ENCODE measurements at regions not wholly inside any gene's neighbourhood (a gene's known extent, or its start where the extent isn't known, plus 50 kb on each side); places are given as distances from the start of the nearest gene placed in this dataset.

DNA sequence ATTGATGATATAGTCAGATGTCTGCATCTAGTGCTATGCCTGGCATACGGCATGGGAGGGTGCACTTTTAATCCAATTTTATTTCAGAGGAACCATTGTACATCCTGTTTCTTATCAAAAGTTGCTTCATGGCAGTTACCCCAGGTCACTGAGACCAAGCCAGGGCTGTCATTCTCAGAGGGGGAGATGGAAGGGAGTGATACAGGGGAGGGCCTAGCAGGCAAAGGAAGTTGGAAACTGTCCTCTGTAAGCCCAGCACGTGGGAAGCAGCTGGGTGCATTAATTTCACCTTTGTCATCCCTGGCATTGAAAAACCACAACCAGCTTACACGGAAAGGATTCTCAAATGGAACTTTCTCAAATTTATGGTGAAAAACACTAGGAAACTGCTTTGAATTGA is 458.7 kb upstream of the ADAMTS5 start:
- H3K27ac Mint-ChIP-seq, result no peak overlapping the region
- no peak overlapping the region for H3K27ac ChIP-seq (ENCODE audit: low read depth)
- H3K4me1 Mint-ChIP-seq, result peaks cover 24% of the 10 kb centered on the region
- no peaks in the 10 kb centered on the region for H3K79me2 ChIP-seq (replicated peaks; ENCODE audit: insufficient read depth)
- H3K4me1 ChIP-seq (ENCODE audit: insufficient read depth), result peaks cover 16% of the 10 kb centered on the region
- no peaks in the 10 kb centered on the region for H3K36me3 Mint-ChIP-seq (ENCODE audit: low read depth)
- TF ChIP-seq STAT1 (IDR thresholded peaks at IDR 0.05; ENCODE audit: unreplicated experiment) (no peak), CREB1 (CRISPR knock-in tag; IDR thresholded peaks at IDR 0.05; ENCODE audit: low read depth) (no peak), NANOG (IDR thresholded peaks at IDR 0.05; ENCODE audit: borderline replicate concordance) (no peak), POLR2AphosphoS5 (IDR thresholded peaks at IDR 0.05; ENCODE audit: low read depth) (no peak), EZH2 (IDR thresholded peaks at IDR 0.05; ENCODE audit: low read depth, unreplicated experiment) (no peak), ZNF114 (CRISPR knock-in tag; IDR thresholded peaks at IDR 0.05) (no peak), JUNB (IDR thresholded peaks at IDR 0.05; ENCODE audit: unreplicated experiment) (no peak), ZNF331 (CRISPR knock-in tag; IDR thresholded peaks at IDR 0.05; ENCODE audit: low read depth) (no peak), EZH2phosphoT487 (IDR thresholded peaks at IDR 0.05; ENCODE audit: unreplicated experiment) (no peak)
- TF ChIP-seq, protein P1, sequence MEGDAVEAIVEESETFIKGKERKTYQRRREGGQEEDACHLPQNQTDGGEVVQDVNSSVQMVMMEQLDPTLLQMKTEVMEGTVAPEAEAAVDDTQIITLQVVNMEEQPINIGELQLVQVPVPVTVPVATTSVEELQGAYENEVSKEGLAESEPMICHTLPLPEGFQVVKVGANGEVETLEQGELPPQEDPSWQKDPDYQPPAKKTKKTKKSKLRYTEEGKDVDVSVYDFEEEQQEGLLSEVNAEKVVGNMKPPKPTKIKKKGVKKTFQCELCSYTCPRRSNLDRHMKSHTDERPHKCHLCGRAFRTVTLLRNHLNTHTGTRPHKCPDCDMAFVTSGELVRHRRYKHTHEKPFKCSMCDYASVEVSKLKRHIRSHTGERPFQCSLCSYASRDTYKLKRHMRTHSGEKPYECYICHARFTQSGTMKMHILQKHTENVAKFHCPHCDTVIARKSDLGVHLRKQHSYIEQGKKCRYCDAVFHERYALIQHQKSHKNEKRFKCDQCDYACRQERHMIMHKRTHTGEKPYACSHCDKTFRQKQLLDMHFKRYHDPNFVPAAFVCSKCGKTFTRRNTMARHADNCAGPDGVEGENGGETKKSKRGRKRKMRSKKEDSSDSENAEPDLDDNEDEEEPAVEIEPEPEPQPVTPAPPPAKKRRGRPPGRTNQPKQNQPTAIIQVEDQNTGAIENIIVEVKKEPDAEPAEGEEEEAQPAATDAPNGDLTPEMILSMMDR (conservative IDR thresholded peaks at IDR 0.05; ENCODE audit: low read depth in 2 of 2), result no peak
- TF ChIP-seq, protein P2, sequence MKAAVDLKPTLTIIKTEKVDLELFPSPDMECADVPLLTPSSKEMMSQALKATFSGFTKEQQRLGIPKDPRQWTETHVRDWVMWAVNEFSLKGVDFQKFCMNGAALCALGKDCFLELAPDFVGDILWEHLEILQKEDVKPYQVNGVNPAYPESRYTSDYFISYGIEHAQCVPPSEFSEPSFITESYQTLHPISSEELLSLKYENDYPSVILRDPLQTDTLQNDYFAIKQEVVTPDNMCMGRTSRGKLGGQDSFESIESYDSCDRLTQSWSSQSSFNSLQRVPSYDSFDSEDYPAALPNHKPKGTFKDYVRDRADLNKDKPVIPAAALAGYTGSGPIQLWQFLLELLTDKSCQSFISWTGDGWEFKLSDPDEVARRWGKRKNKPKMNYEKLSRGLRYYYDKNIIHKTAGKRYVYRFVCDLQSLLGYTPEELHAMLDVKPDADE (IDR thresholded peaks at IDR 0.05), result no peak
- TF ChIP-seq, protein P3, sequence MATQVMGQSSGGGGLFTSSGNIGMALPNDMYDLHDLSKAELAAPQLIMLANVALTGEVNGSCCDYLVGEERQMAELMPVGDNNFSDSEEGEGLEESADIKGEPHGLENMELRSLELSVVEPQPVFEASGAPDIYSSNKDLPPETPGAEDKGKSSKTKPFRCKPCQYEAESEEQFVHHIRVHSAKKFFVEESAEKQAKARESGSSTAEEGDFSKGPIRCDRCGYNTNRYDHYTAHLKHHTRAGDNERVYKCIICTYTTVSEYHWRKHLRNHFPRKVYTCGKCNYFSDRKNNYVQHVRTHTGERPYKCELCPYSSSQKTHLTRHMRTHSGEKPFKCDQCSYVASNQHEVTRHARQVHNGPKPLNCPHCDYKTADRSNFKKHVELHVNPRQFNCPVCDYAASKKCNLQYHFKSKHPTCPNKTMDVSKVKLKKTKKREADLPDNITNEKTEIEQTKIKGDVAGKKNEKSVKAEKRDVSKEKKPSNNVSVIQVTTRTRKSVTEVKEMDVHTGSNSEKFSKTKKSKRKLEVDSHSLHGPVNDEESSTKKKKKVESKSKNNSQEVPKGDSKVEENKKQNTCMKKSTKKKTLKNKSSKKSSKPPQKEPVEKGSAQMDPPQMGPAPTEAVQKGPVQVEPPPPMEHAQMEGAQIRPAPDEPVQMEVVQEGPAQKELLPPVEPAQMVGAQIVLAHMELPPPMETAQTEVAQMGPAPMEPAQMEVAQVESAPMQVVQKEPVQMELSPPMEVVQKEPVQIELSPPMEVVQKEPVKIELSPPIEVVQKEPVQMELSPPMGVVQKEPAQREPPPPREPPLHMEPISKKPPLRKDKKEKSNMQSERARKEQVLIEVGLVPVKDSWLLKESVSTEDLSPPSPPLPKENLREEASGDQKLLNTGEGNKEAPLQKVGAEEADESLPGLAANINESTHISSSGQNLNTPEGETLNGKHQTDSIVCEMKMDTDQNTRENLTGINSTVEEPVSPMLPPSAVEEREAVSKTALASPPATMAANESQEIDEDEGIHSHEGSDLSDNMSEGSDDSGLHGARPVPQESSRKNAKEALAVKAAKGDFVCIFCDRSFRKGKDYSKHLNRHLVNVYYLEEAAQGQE (IDR thresholded peaks at IDR 0.05; ENCODE audit: unreplicated experiment), result no peak
- TF ChIP-seq, protein P4, sequence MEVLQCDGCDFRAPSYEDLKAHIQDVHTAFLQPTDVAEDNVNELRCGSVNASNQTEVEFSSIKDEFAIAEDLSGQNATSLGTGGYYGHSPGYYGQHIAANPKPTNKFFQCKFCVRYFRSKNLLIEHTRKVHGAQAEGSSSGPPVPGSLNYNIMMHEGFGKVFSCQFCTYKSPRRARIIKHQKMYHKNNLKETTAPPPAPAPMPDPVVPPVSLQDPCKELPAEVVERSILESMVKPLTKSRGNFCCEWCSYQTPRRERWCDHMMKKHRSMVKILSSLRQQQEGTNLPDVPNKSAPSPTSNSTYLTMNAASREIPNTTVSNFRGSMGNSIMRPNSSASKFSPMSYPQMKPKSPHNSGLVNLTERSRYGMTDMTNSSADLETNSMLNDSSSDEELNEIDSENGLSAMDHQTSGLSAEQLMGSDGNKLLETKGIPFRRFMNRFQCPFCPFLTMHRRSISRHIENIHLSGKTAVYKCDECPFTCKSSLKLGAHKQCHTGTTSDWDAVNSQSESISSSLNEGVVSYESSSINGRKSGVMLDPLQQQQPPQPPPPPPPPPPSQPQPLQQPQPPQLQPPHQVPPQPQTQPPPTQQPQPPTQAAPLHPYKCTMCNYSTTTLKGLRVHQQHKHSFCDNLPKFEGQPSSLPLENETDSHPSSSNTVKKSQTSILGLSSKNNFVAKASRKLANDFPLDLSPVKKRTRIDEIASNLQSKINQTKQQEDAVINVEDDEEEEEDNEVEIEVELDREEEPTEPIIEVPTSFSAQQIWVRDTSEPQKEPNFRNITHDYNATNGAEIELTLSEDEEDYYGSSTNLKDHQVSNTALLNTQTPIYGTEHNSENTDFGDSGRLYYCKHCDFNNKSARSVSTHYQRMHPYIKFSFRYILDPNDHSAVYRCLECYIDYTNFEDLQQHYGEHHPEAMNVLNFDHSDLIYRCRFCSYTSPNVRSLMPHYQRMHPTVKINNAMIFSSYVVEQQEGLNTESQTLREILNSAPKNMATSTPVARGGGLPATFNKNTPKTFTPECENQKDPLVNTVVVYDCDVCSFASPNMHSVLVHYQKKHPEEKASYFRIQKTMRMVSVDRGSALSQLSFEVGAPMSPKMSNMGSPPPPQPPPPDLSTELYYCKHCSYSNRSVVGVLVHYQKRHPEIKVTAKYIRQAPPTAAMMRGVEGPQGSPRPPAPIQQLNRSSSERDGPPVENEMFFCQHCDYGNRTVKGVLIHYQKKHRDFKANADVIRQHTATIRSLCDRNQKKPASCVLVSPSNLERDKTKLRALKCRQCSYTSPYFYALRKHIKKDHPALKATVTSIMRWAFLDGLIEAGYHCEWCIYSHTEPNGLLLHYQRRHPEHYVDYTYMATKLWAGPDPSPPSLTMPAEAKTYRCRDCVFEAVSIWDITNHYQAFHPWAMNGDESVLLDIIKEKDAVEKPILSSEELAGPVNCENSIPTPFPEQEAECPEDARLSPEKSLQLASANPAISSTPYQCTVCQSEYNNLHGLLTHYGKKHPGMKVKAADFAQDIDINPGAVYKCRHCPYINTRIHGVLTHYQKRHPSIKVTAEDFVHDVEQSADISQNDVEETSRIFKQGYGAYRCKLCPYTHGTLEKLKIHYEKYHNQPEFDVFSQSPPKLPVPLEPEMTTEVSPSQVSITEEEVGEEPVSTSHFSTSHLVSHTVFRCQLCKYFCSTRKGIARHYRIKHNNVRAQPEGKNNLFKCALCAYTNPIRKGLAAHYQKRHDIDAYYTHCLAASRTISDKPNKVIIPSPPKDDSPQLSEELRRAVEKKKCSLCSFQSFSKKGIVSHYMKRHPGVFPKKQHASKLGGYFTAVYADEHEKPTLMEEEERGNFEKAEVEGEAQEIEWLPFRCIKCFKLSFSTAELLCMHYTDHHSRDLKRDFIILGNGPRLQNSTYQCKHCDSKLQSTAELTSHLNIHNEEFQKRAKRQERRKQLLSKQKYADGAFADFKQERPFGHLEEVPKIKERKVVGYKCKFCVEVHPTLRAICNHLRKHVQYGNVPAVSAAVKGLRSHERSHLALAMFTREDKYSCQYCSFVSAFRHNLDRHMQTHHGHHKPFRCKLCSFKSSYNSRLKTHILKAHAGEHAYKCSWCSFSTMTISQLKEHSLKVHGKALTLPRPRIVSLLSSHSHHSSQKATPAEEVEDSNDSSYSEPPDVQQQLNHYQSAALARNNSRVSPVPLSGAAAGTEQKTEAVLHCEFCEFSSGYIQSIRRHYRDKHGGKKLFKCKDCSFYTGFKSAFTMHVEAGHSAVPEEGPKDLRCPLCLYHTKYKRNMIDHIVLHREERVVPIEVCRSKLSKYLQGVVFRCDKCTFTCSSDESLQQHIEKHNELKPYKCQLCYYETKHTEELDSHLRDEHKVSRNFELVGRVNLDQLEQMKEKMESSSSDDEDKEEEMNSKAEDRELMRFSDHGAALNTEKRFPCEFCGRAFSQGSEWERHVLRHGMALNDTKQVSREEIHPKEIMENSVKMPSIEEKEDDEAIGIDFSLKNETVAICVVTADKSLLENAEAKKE (CRISPR knock-in tag; IDR thresholded peaks at IDR 0.05), result no peak
- no peak for DNase-seq (ENCODE audit: low spot score)
- H3K36me3 ChIP-seq (ENCODE audit: insufficient read depth), result no peaks in the 10 kb centered on the region
- no peaks in the 10 kb centered on the region for H3F3A ChIP-seq (replicated peaks; ENCODE audit: low read depth)
- H3K4me3 ChIP-seq, result no peak overlapping the region
- peak overlapping the region; percentile 82 for H2AFZ ChIP-seq
- H3K4me3 Mint-ChIP-seq, result no peak overlapping the region
- peaks cover 13% of the 10 kb centered on the region for H3K9me2 ChIP-seq (ENCODE audit: insufficient read depth)
- H3K27me3 ChIP-seq (ENCODE audit: insufficient read depth), result no peaks in the 10 kb centered on the region
- H3K27me3 Mint-ChIP-seq (ENCODE audit: insufficient read depth, low read depth, poor library complexity), result peaks cover 3% of the 10 kb centered on the region
- H4K20me1 ChIP-seq (replicated peaks; ENCODE audit: insufficient read depth), result no peaks in the 10 kb centered on the region
- H3K4me2 ChIP-seq, result no peak overlapping the region
- no peak; the same call in 2 of the 3 replicates for ATAC-seq
- H3K9me3 Mint-ChIP-seq, result no peaks in the 10 kb centered on the region

Data from GM23338 (cell line).